ENCODE measurements at regions not wholly inside any gene's neighbourhood (a gene's known extent, or its start where the extent isn't known, plus 50 kb on each side); places are given as distances from the start of the nearest gene placed in this dataset.

- TF ChIP-seq EZH2phosphoT487 (IDR thresholded peaks at IDR 0.05; ENCODE audit: insufficient read depth, low read depth) (no peak), EZH2 (IDR thresholded peaks at IDR 0.05; ENCODE audit: insufficient read depth, poor library complexity, severe bottlenecking) (no peak)
Observed at GRCh38 chr13:87614276-87614675, 56.9 kb upstream of the SLITRK5 start.

All from GM23248 (cell line).